LNCAP (cell line): ENCODE measurements at regions not wholly inside any gene's neighbourhood (a gene's known extent, or its start where the extent isn't known, plus 50 kb on each side); places are given as distances from the start of the nearest gene placed in this dataset.
A peak's percentile ranks its signal among the peaks of the same experiment; 100 is the strongest.

Source experiments
- CTCF ChIP-seq: fragments of 450-650 bp; IDR thresholded peaks from 2 replicates; pipeline ENCODE4 v1.5.1; 2017; ENCODE audit warnings: mild to moderate bottlenecking

- no peak for TF ChIP-seq CTCF
Observed at GRCh38 chr5:50501491-50502228, 60.6 kb upstream of the EMB start.

- TF ChIP-seq CTCF: peak; percentile 35; the same call in 1 of the 2 replicates
Observed at GRCh38 chr5:50513028-50513457, 72.0 kb upstream of the EMB start.

GRCh38 chr5:50535393-50535792 is 94.3 kb upstream of the EMB start:
- no peak for TF ChIP-seq CTCF

GRCh38 chr5:50547303-50547702 is 106.2 kb upstream of the EMB start:
- TF ChIP-seq CTCF: no peak

GRCh38 chr5:50550267-50550666 is 109.2 kb upstream of the EMB start:
- no peak for TF ChIP-seq CTCF

- TF ChIP-seq CTCF: no peak
Observed at GRCh38 chr5:50550993-50551392, 109.9 kb upstream of the EMB start.

GRCh38 chr5:50553560-50553984 is 112.5 kb upstream of the EMB start:
- no peak for TF ChIP-seq CTCF

GRCh38 chr5:50559955-50560354 is 106.5 kb upstream of the PARP8 start:
- no peak for TF ChIP-seq CTCF
